GM19023 (cell line): ENCODE measurements at regions not wholly inside any gene's neighbourhood (a gene's known extent, or its start where the extent isn't known, plus 50 kb on each side); places are given as distances from the start of the nearest gene placed in this dataset.
"Not testable (repeated sequence)": the region's sequence is repeated elsewhere in the genome, so short reads cannot be mapped to it uniquely, and the experiment has no call there.

Source experiments
- ATAC-seq: cut with Tn5 transposase; IDR thresholded peaks from one replicate; pipeline ENCODE4 v1.9.1; 2021; ENCODE audit warnings: mild to moderate bottlenecking, moderate library complexity; ENCODE audit not compliant: unreplicated experiment

GRCh38 chr18:66300141-66300540, 303.7 kb downstream of the CDH19 start:
- ATAC-seq, result no peak

GRCh38 chr18:66280470-66280869, 323.4 kb downstream of the CDH19 start:
- ATAC-seq, result no peak

- no peak for ATAC-seq
Measured at GRCh38 chr18:66271962-66272361, 331.9 kb downstream of the CDH19 start.

GRCh38 chr18:66264130-66264529, 339.8 kb downstream of the CDH19 start:
- ATAC-seq, result no peak

GRCh38 chr18:66254121-66254520, 349.8 kb downstream of the CDH19 start:
- no peak for ATAC-seq

GRCh38 chr18:66252703-66253102, 351.2 kb downstream of the CDH19 start:
- no peak for ATAC-seq

- no peak for ATAC-seq
Measured at GRCh38 chr18:66235206-66235605, 368.7 kb downstream of the CDH19 start.

- ATAC-seq, result no peak
Measured at GRCh38 chr18:66226782-66227181, 377.1 kb downstream of the CDH19 start.

GRCh38 chr18:66223317-66223716, 380.6 kb downstream of the CDH19 start:
- not testable (repeated sequence) for ATAC-seq

- ATAC-seq, result no peak
Measured at GRCh38 chr18:66222174-66222573, 381.7 kb downstream of the CDH19 start.

GRCh38 chr18:66219817-66220216, 384.1 kb downstream of the CDH19 start:
- no peak for ATAC-seq

GRCh38 chr18:66211749-66212148, 392.1 kb downstream of the CDH19 start:
- no peak for ATAC-seq

- no peak for ATAC-seq
Measured at GRCh38 chr18:66210875-66211274, 393.0 kb downstream of the CDH19 start.

- ATAC-seq, result no peak
Measured at GRCh38 chr18:66209656-66210055, 394.2 kb downstream of the CDH19 start.

GRCh38 chr18:66196805-66197204, 407.1 kb downstream of the CDH19 start:
- no peak for ATAC-seq

- ATAC-seq, result no peak
Measured at GRCh38 chr18:66193938-66194337, 410.0 kb downstream of the CDH19 start.

- no peak for ATAC-seq
Measured at GRCh38 chr18:66193394-66193793, 410.5 kb downstream of the CDH19 start.

GRCh38 chr18:66168685-66169235, 417.9 kb downstream of the CDH7 start:
- no peak for ATAC-seq

- no peak for ATAC-seq
Measured at GRCh38 chr18:66167829-66168684, 417.2 kb downstream of the CDH7 start.

- no peak for ATAC-seq
Measured at GRCh38 chr18:66160007-66160406, 409.2 kb downstream of the CDH7 start.

GRCh38 chr18:66159451-66159850, 408.6 kb downstream of the CDH7 start:
- no peak for ATAC-seq

GRCh38 chr18:66156946-66157687, 406.3 kb downstream of the CDH7 start:
- no peak for ATAC-seq
